HepG2 (cell line): ENCODE measurements at regions not wholly inside any gene's neighbourhood (a gene's known extent, or its start where the extent isn't known, plus 50 kb on each side); places are given as distances from the start of the nearest gene placed in this dataset.

ENCODE experiments used
- BRD4 ChIP-seq: sonication (generic); formaldehyde crosslinking; IDR thresholded peaks from 2 replicates; pipeline ENCODE4 v1.4.0; 2020; ENCODE audit warnings: missing genetic modification reagents
- FOXK1 ChIP-seq: sonication (generic); formaldehyde crosslinking; IDR thresholded peaks from 2 replicates; pipeline ENCODE4 v1.4.0; 2020; ENCODE audit warnings: low read depth, missing genetic modification reagents, borderline replicate concordance
- GZF1 ChIP-seq: sonication (generic); formaldehyde crosslinking; IDR thresholded peaks from 2 replicates; pipeline ENCODE4 v1.5.1; 2020; ENCODE audit warnings: mild to moderate bottlenecking, missing genetic modification reagents
- HNF4A ChIP-seq: sonication (generic); formaldehyde crosslinking; IDR thresholded peaks from 2 replicates; pipeline ENCODE4 v1.4.0; 2020; ENCODE audit warnings: missing genetic modification reagents
- HNRNPK ChIP-seq: fragments of 200-400 bp; formaldehyde crosslinking; IDR thresholded peaks from 2 replicates; pipeline ENCODE4 v1.6.1; 2018; ENCODE audit warnings: low read length, low read depth, moderate library complexity, mild to moderate bottlenecking; ENCODE audit not compliant: poor library complexity, severe bottlenecking
- KDM4B ChIP-seq: sonication (generic); formaldehyde crosslinking; IDR thresholded peaks from 2 replicates; pipeline ENCODE4 v1.4.0; 2020; ENCODE audit warnings: missing genetic modification reagents
- KDM5B ChIP-seq: sonication (generic); formaldehyde crosslinking; IDR thresholded peaks from 2 replicates; pipeline ENCODE4 v1.4.0; 2020; ENCODE audit warnings: missing genetic modification reagents, mild to moderate bottlenecking, borderline replicate concordance
- MBD4 ChIP-seq: IDR thresholded peaks from 2 replicates; pipeline ENCODE4 v1.6.1; 2012; ENCODE audit warnings: low read length, inconsistent platforms, borderline replicate concordance
- NPAS2 ChIP-seq: sonication (generic); formaldehyde crosslinking; IDR thresholded peaks from 2 replicates; pipeline ENCODE4 v1.8.0; 2022; ENCODE audit warnings: mild to moderate bottlenecking, missing genetic modification reagents, borderline replicate concordance
- NR1H2 ChIP-seq: sonication (generic); formaldehyde crosslinking; IDR thresholded peaks from 2 replicates; pipeline ENCODE4 v1.8.1; 2022; ENCODE audit warnings: low read depth, missing genetic modification reagents, borderline replicate concordance
- PHF20 ChIP-seq: sonication (generic); formaldehyde crosslinking; IDR thresholded peaks from 2 replicates; pipeline ENCODE4 v1.5.0; 2020; ENCODE audit warnings: mild to moderate bottlenecking, missing genetic modification reagents
- PTBP1 ChIP-seq: fragments of 200-400 bp; formaldehyde crosslinking; IDR thresholded peaks from 2 replicates; pipeline ENCODE4 v1.6.1; 2018; ENCODE audit warnings: low read length, low read depth; ENCODE audit not compliant: poor library complexity, severe bottlenecking
- SAFB2 ChIP-seq: sonication (generic); formaldehyde crosslinking; IDR thresholded peaks from 2 replicates; pipeline ENCODE4 v1.5.1; 2020; ENCODE audit warnings: missing genetic modification reagents, low read depth, mild to moderate bottlenecking, borderline replicate concordance
- SCMH1 ChIP-seq: sonication (generic); formaldehyde crosslinking; IDR thresholded peaks from 2 replicates; pipeline ENCODE4 v1.9.0; 2021; ENCODE audit warnings: missing genetic modification reagents, mild to moderate bottlenecking, borderline replicate concordance
- TAF1 ChIP-seq: sonication (generic); formaldehyde crosslinking; IDR thresholded peaks from 2 replicates; pipeline ENCODE4 v1.4.0; 2020; ENCODE audit warnings: missing genetic modification reagents
- ZC3H4 ChIP-seq: sonication (generic); formaldehyde crosslinking; IDR thresholded peaks from 2 replicates; pipeline ENCODE4 v1.4.0; 2020; ENCODE audit warnings: missing genetic modification reagents, borderline replicate concordance
- ZKSCAN5 ChIP-seq: sonication (generic); formaldehyde crosslinking; IDR thresholded peaks from 2 replicates; pipeline ENCODE4 v1.5.1; 2020; ENCODE audit warnings: mild to moderate bottlenecking, missing genetic modification reagents
- ZNF235 ChIP-seq: sonication (generic); formaldehyde crosslinking; IDR thresholded peaks from 2 replicates; pipeline ENCODE4 v1.8.1; 2023; ENCODE audit warnings: mild to moderate bottlenecking, missing genetic modification reagents, borderline replicate concordance
- ZNF260 ChIP-seq: sonication (generic); formaldehyde crosslinking; IDR thresholded peaks from 2 replicates; pipeline ENCODE4 v1.4.0; 2020; ENCODE audit warnings: missing genetic modification reagents, low read depth, mild to moderate bottlenecking, borderline replicate concordance
- ZNF350 ChIP-seq: sonication (generic); formaldehyde crosslinking; IDR thresholded peaks from 2 replicates; pipeline ENCODE4 v1.4.0; 2020; ENCODE audit warnings: mild to moderate bottlenecking, low read depth, missing genetic modification reagents, borderline replicate concordance
- ZNF451 ChIP-seq: sonication (generic); formaldehyde crosslinking; IDR thresholded peaks from 2 replicates; pipeline ENCODE4 v1.5.0; 2020; ENCODE audit warnings: mild to moderate bottlenecking, missing genetic modification reagents
- ZNF552 ChIP-seq: sonication (generic); formaldehyde crosslinking; IDR thresholded peaks from 2 replicates; pipeline ENCODE4 v1.9.0; 2022; ENCODE audit warnings: missing genetic modification reagents, mild to moderate bottlenecking, borderline replicate concordance
- ZNF737 ChIP-seq: sonication (generic); formaldehyde crosslinking; IDR thresholded peaks from 2 replicates; pipeline ENCODE4 v1.5.0; 2020; ENCODE audit warnings: missing genetic modification reagents, mild to moderate bottlenecking, borderline replicate concordance
- TF ChIP-seq, protein P1 (sequence below): sonication (generic); formaldehyde crosslinking; IDR thresholded peaks from 2 replicates; pipeline ENCODE4 v1.5.0; 2020; ENCODE audit warnings: mild to moderate bottlenecking, missing genetic modification reagents, borderline replicate concordance
- TF ChIP-seq, protein P2 (sequence below): sonication (generic); formaldehyde crosslinking; IDR thresholded peaks from 2 replicates; pipeline ENCODE4 v1.8.1; 2023; ENCODE audit warnings: missing genetic modification reagents, inconsistent platforms, borderline replicate concordance
- TF ChIP-seq, protein P3 (sequence below): sonication (generic); IDR thresholded peaks from 2 replicates; pipeline ENCODE4 v1.6.1; 2016; ENCODE audit warnings: low read depth, borderline replicate concordance

DNA sequence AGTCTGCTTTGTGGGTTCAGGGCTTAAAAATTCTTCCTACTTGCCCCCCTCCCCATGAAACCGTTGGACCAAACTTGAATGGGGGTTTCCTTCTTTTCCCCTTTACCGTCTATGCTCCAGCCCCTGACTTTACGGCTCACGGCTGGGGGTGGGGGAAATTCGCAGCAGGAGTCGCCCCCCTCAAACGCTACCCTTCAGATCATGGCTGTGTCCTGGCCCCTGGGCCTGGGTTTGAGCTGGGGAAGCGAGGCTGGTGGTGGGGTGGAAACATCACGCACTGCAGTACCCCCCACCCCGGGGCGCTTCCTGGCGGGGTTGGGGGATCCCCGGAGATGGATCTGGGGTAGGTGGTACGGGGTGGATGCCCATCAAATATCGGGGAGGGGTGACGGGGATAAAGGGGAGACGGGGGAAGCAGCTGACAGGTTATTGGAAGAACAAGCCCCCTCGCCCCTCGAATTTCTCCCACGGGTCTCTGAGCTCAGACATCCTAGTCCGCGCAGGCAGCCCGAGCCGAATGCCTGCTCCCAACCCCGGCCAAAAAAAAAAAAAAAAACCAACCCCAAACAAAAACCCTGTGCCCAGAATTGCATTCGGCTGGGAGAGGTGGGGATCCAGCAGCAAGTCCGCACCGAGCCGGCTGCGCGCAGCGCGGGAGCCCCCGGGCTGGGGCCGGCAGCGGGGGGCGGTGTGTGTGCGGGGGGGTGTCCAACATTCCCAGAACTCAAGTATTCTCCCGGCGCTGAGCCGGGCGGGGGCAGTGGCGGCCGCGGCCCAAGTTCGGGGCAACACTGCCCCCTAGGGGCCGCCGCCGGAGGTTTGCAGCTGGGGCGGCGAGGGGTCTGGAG lies 59.0 kb upstream of the ACOT11 start (continued):
- TF ChIP-seq HNRNPK (peak; percentile 48), MBD4 (no peak), ZNF235 (CRISPR knock-in tag) (no peak), BRD4 (CRISPR knock-in tag) (no peak), ZKSCAN5 (no peak), ZNF552 (CRISPR knock-in tag) (no peak), NPAS2 (no peak), ZC3H4 (CRISPR knock-in tag) (no peak), SAFB2 (CRISPR knock-in tag) (no peak), SCMH1 (CRISPR knock-in tag) (no peak), FOXK1 (CRISPR knock-in tag) (no peak), ZNF451 (CRISPR knock-in tag) (no peak), ZNF350 (CRISPR knock-in tag) (peak; percentile 18; the same call in 1 of the 2 replicates), TAF1 (CRISPR knock-in tag) (no peak), NR1H2 (CRISPR knock-in tag) (no peak), KDM4B (CRISPR knock-in tag) (no peak), HNF4A (CRISPR knock-in tag) (no peak), ZNF737 (no peak), PTBP1 (peak; percentile 85), ZNF260 (CRISPR knock-in tag) (no peak), GZF1 (CRISPR knock-in tag) (no peak), PHF20 (no peak), KDM5B (CRISPR knock-in tag) (peak; percentile 54; the same call in 1 of the 2 replicates)
- TF ChIP-seq, protein P1, sequence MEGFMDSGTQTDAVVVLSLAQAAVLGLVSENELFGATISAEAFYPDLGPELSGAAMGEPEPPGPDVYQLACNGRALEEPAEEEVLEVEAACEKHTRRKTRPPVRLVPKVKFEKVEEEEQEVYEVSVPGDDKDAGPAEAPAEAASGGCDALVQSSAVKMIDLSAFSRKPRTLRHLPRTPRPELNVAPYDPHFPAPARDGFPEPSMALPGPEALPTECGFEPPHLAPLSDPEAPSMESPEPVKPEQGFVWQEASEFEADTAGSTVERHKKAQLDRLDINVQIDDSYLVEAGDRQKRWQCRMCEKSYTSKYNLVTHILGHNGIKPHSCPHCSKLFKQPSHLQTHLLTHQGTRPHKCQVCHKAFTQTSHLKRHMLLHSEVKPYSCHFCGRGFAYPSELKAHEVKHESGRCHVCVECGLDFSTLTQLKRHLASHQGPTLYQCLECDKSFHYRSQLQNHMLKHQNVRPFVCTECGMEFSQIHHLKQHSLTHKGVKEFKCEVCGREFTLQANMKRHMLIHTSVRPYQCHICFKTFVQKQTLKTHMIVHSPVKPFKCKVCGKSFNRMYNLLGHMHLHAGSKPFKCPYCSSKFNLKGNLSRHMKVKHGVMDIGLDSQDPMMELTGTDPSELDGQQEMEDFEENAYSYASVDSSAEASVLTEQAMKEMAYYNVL (CRISPR knock-in tag), result no peak
- TF ChIP-seq, protein P2, sequence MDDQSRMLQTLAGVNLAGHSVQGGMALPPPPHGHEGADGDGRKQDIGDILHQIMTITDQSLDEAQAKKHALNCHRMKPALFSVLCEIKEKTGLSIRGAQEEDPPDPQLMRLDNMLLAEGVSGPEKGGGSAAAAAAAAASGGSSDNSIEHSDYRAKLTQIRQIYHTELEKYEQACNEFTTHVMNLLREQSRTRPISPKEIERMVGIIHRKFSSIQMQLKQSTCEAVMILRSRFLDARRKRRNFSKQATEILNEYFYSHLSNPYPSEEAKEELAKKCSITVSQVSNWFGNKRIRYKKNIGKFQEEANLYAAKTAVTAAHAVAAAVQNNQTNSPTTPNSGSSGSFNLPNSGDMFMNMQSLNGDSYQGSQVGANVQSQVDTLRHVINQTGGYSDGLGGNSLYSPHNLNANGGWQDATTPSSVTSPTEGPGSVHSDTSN (CRISPR knock-in tag), result no peak
- TF ChIP-seq, protein P3, sequence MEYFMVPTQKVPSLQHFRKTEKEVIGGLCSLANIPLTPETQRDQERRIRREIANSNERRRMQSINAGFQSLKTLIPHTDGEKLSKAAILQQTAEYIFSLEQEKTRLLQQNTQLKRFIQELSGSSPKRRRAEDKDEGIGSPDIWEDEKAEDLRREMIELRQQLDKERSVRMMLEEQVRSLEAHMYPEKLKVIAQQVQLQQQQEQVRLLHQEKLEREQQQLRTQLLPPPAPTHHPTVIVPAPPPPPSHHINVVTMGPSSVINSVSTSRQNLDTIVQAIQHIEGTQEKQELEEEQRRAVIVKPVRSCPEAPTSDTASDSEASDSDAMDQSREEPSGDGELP, result no peak
